GM12865 (cell line): ENCODE measurements at regions not wholly inside any gene's neighbourhood (a gene's known extent, or its start where the extent isn't known, plus 50 kb on each side); places are given as distances from the start of the nearest gene placed in this dataset.

Experiments used
- DNase-seq: peaks from one replicate; pipeline ENCODE4 v3.0.0; 2010; ENCODE audit warnings: low read depth
- H3K4me3 ChIP-seq: 2 replicates; pipeline ENCODE4 v1.5.1; 2011; ENCODE audit warnings: mild to moderate bottlenecking, low read depth, low read length, control low read depth
- CTCF ChIP-seq: IDR thresholded peaks from 2 replicates; pipeline ENCODE4 v1.5.1; 2011; ENCODE audit warnings: low read length, control low read depth, low read depth, inconsistent platforms; ENCODE audit not compliant: insufficient read depth; ENCODE audit errors: missing control alignments

GRCh38 chr15:37291920-37292319, 191.6 kb upstream of the MEIS2 start:
- no peak for DNase-seq
- TF ChIP-seq CTCF: no peak
- no peak overlapping the region for H3K4me3 ChIP-seq

GRCh38 chr15:37298271-37298670, 197.9 kb upstream of the MEIS2 start:
- no peak for DNase-seq
- H3K4me3 ChIP-seq: no peak overlapping the region
- no peak for TF ChIP-seq CTCF

GRCh38 chr15:37339437-37339836, 239.1 kb upstream of the MEIS2 start:
- TF ChIP-seq CTCF: no peak
- no peak overlapping the region for H3K4me3 ChIP-seq
- no peak for DNase-seq

- no peak for TF ChIP-seq CTCF
- no peak for DNase-seq
- no peak overlapping the region for H3K4me3 ChIP-seq
These were observed 239.5 kb upstream of the MEIS2 start for GRCh38 chr15:37339856-37340255.

- DNase-seq: no peak
- H3K4me3 ChIP-seq: no peak overlapping the region
- TF ChIP-seq CTCF: no peak
These were observed 240.1 kb upstream of the MEIS2 start for GRCh38 chr15:37340438-37340837.

GRCh38 chr15:37359101-37359892, 258.9 kb upstream of the MEIS2 start:
- no peak for DNase-seq
- no peak overlapping the region for H3K4me3 ChIP-seq
- no peak for TF ChIP-seq CTCF

GRCh38 chr15:37359893-37360290, 259.5 kb upstream of the MEIS2 start:
- no peak overlapping the region for H3K4me3 ChIP-seq
- no peak for TF ChIP-seq CTCF
- DNase-seq: no peak
